Right lobe of liver (tissue), 6 donors: ENCODE measurements at regions not wholly inside any gene's neighbourhood (a gene's known extent, or its start where the extent isn't known, plus 50 kb on each side); places are given as distances from the start of the nearest gene placed in this dataset.

Experiments used
- ATAC-seq, 4 donors: fragments of 200-7000 bp; cut with Tn5 transposase; one replicate each; pipeline ENCODE4 v1.9.1; 2020; ENCODE audit warnings: mild to moderate bottlenecking in 4 of 4, moderate library complexity in 4 of 4
- DNase-seq, 3 donors: peaks; one replicate each; pipeline ENCODE4 v3.0.0-alpha.2; 2020
- H3K27ac ChIP-seq, 3 donors: fragments of 200-600 bp; one replicate each; pipeline ENCODE4 v1.8.0; 2022
- H3K27me3 ChIP-seq, 2 donors: fragments of 200-600 bp; one replicate each; pipeline ENCODE4 v1.8.0; 2022
- H3K36me3 ChIP-seq, 4 donors: fragments of 200-600 bp; sonication (generic) in 1 of 4; one replicate each; pipeline versions ENCODE4 v1.5.1 to v1.8.0; 2017 to 2022; ENCODE audit warnings: control low read depth in 1 of 4
- H3K4me1 ChIP-seq, 4 donors: fragments of 200-600 bp; sonication (generic) in 1 of 4; one replicate each; pipeline versions ENCODE4 v1.5.1 to v1.8.0; 2017 to 2022; ENCODE audit warnings: control low read depth in 1 of 4
- H3K4me3 ChIP-seq, 3 donors: fragments of 200-600 bp; one replicate each; pipeline ENCODE4 v1.8.0; 2022
- H3K9me3 ChIP-seq, 4 donors: fragments of 200-600 bp; sonication (generic) in 1 of 4; one replicate each; pipeline versions ENCODE4 v1.5.1 to v1.8.0; 2017 to 2022; ENCODE audit warnings: control low read depth in 1 of 4
- POLR2A ChIP-seq: fragments of 450-650 bp; IDR thresholded peaks from one replicate; pipeline ENCODE4 v1.6.1; 2017; ENCODE audit warnings: antibody characterized with exemption, mild to moderate bottlenecking
- WGBS: methylation state at CpG from one replicate; pipeline ENCODE4 v1.1.6; 2018; ENCODE audit warnings: low coverage, low lambda C conversion rate; ENCODE audit not compliant: insufficient coverage; ENCODE audit errors: missing lambda C conversion rate; 5-methylcytosine and 5-hydroxymethylcytosine counted together
- intact Hi-C, 2 donors: fragments of 100-400 bp; cut with DNase I; formaldehyde crosslinking; loops; one replicate each; pipeline versions ENCODE4 v1.11.2 to v1.14.1; 2022
- small RNA-seq, 2 experiments: library from RNA; depleted of rRNA; stranded (forward); fragments of <200 nt; gene quantifications; one replicate each; pipeline ENCODE3, GENCODE V24; 2016
- TF ChIP-seq, protein P1 (sequence below), 4 donors: fragments of 200-600 bp in 3 of 4; fragments of 450-650 bp in 1 of 4; IDR thresholded peaks; one replicate each; pipeline versions ENCODE4 v1.5.1 to v1.8.0; 2016 to 2022; ENCODE audit warnings: antibody characterized with exemption in 4 of 4, mild to moderate bottlenecking in 2 of 4
- donor health status: DM: no; HTN: yes; CAD: no.
- donor health status: DM: no; HTN: no; CAD: no.
- donor health status: DM: no; HTN: no; CAD: no.
- donor health status: DM: no; HTN: yes; CAD: no.
- donor health status: DM: no; HTN: yes; CAD: no.

- 17% methylated on average over 1 of the region's 1 CpG for WGBS
- H3K4me1 ChIP-seq: no peaks in the 10 kb centered on the region
- TF ChIP-seq, protein P1, sequence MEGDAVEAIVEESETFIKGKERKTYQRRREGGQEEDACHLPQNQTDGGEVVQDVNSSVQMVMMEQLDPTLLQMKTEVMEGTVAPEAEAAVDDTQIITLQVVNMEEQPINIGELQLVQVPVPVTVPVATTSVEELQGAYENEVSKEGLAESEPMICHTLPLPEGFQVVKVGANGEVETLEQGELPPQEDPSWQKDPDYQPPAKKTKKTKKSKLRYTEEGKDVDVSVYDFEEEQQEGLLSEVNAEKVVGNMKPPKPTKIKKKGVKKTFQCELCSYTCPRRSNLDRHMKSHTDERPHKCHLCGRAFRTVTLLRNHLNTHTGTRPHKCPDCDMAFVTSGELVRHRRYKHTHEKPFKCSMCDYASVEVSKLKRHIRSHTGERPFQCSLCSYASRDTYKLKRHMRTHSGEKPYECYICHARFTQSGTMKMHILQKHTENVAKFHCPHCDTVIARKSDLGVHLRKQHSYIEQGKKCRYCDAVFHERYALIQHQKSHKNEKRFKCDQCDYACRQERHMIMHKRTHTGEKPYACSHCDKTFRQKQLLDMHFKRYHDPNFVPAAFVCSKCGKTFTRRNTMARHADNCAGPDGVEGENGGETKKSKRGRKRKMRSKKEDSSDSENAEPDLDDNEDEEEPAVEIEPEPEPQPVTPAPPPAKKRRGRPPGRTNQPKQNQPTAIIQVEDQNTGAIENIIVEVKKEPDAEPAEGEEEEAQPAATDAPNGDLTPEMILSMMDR (IDR thresholded peaks at IDR 0.05): no peak
- no peak for TF ChIP-seq POLR2A
- no peaks in the 10 kb centered on the region for H3K36me3 ChIP-seq
- intact Hi-C loops: no loop called here
- no peaks in the 10 kb centered on the region for H3K9me3 ChIP-seq
- ATAC-seq (peak in 3 of 4 donors; percentile 46 to 61 (median 51)), DNase-seq (no peak)
- no peak overlapping the region for H3K4me3 ChIP-seq
- H3K27me3 ChIP-seq: no peaks in the 10 kb centered on the region
- no peak overlapping the region for H3K27ac ChIP-seq
These were observed 50.3 kb upstream of the ANP32D start for GRCh38 chr12:48422060-48422459.

Small RNA genes in the stretch of these regions (small RNA-seq; reads per million reads assigned to genes)
- 0 reads per million in 2 experiments for gene OR8S21P
